DMS79 (cell line): ENCODE measurements at regions not wholly inside any gene's neighbourhood (a gene's known extent, or its start where the extent isn't known, plus 50 kb on each side); places are given as distances from the start of the nearest gene placed in this dataset.
"Not testable (repeated sequence)": the region's sequence is repeated elsewhere in the genome, so short reads cannot be mapped to it uniquely, and the experiment has no call there.

Source experiments
- DNase-seq: peaks from one replicate; lab custom pipeline; 2025; lab: John Stamatoyannopoulos, UW

DNA sequence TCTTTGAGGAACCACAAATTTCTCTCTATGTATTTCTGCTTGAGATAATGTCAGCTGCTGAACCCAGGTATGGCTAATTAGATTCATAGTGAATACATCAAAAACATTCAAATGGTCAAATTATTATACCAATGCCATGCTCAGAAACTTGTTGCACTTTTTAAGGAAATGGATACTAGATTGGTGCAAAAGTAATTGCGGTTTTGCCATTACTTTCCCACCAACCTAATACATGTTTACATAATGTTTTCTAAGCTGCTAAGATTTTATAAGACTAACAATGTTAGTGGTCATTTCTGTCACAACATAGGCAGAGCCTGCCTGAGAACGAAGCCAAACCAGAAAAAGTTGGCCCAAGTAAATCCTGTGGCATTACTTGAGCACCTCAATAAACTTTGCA is 568.2 kb upstream of the LRATD1 start:
- no peak for DNase-seq

- no peak for DNase-seq
Observed at GRCh38 chr2:14072338-14072737, 560.2 kb upstream of the LRATD1 start.

GRCh38 chr2:14074691-14075090 is 557.8 kb upstream of the LRATD1 start:
- no peak for DNase-seq

DNA sequence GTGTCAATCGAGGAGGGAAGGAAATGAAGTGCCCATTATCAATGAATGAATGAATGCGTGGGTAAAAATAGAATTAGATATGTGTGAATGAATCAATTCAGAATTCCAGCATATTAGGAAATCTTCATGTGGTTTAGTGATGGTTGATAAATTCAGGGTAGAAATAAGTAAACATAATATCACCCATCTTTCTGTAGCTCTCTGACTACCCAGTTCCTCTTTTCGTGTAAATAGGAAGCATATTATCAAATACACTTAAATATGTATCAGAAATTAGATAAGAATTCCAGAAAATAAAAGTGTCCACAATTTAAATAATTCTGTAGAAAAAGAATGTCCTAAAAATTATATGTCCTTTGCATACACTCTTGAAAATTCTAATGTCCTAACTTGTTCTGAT is 552.9 kb upstream of the LRATD1 start:
- DNase-seq = no peak

- no peak for DNase-seq
Observed at GRCh38 chr2:14081521-14081920, 551.0 kb upstream of the LRATD1 start.

GRCh38 chr2:14082640-14083039 is 549.9 kb upstream of the LRATD1 start:
- no peak for DNase-seq

DNA sequence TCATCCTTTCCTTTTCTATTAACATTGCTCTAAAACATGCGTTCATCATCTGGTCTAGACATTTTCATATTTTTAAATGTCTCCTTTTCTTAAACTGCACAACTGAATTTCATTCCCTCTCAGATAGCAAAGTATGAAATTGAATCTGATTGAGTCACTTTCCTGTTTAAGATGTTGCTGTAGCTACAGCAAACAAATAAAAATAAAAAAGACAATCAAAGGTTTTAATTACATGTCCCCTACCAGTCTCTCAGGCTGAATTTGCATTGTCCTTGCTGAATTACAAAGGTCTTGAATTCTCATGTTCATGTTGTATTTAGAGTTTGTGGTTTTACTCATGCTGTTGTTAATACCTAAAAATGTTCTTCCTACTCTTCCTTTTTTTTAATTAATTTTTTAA is 537.9 kb upstream of the LRATD1 start:
- DNase-seq = no peak

GRCh38 chr2:14099101-14099500 is 533.4 kb upstream of the LRATD1 start:
- DNase-seq = not testable (repeated sequence)

DNA sequence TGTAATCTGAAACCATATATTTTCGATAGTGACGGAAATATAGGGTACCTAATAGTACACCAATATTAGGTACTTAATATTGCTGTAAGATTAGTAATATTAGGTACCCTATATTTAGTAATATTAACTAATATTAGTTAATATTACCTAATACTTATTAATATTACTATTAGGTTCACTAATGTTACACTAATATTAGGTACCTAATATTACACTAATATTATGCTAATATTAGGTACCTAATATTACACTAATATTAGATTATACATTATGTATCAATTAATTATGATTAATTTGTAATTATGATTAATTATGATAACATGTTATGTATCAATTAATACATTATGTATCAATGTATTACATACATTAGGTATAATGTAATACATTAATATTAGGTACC is 518.2 kb upstream of the LRATD1 start:
- no peak for DNase-seq

GRCh38 chr2:14120376-14120775 is 512.1 kb upstream of the LRATD1 start:
- no peak for DNase-seq

GRCh38 chr2:14123436-14124103 is 508.9 kb upstream of the LRATD1 start:
- no peak for DNase-seq

GRCh38 chr2:14125624-14126293 is 506.8 kb upstream of the LRATD1 start:
- no peak for DNase-seq

GRCh38 chr2:14126846-14127245 is 505.7 kb upstream of the LRATD1 start:
- DNase-seq = no peak

DNA sequence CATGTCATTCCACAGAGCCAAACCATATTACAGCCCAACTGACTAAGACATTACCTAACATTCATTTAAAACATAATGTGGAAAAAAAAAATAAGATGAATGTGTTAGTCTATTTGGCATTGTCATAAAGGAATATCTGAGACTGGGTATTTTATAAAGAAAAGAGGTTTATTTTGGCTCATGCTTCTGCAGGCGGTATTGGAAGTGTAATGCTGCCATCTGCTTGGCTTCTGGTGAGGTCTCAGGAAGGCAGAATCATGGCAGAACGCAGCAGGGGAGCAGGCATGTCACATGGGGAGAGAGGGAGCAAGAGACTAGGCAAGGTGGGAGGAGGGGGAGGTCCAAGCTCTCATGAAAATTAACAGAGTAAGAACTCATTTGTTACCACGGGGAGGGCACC is 504.8 kb upstream of the LRATD1 start:
- no peak for DNase-seq

DNA sequence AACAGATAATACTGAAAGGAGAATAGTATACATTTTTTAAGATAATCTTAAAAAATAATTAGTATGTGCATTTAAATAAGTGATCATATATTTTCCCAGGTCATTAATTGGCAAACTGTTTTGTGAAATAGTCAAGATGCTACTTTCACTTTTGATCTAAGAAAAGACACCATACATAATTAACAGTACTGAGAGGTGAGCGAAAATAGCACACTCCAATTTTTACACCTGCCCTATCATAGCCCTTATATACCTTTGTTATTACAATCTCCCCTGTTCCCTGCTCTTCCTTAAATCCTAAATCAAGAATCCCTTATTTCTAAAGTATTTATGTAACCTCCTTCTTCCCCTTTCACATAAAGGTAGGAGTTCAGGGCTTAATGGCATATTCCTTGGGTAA is 500.1 kb upstream of the LRATD1 start:
- DNase-seq = no peak

GRCh38 chr2:14134771-14135170 is 497.7 kb upstream of the LRATD1 start:
- no peak for DNase-seq

GRCh38 chr2:14136030-14136429 is 496.5 kb upstream of the LRATD1 start:
- DNase-seq = no peak

- DNase-seq = no peak
Observed at GRCh38 chr2:14137643-14138042, 494.9 kb upstream of the LRATD1 start.

- no peak for DNase-seq
Observed at GRCh38 chr2:14140009-14140550, 492.4 kb upstream of the LRATD1 start.

- no peak for DNase-seq
Observed at GRCh38 chr2:14143435-14143834, 489.1 kb upstream of the LRATD1 start.

GRCh38 chr2:14148216-14148615 is 484.3 kb upstream of the LRATD1 start:
- DNase-seq = no peak

DNA sequence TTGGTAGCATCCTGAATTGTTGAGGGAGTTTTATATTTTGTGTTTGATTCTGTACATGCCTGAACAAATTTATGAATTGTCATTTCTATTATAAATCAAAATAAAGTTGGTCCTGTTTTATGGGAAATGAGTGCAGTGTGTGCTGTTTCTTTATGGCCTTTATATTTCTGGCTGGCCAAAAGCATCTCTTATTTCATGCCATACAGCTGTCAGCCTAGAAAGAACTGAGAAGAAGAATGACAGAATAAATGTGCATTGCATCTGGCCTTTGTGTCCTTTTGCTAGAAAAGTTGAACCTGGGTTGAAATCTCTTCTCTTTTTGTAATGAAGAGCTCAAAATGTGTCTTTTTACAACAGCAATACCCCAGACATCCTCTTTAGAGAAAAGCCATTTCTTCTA is 474.7 kb upstream of the LRATD1 start:
- no peak for DNase-seq

DNA sequence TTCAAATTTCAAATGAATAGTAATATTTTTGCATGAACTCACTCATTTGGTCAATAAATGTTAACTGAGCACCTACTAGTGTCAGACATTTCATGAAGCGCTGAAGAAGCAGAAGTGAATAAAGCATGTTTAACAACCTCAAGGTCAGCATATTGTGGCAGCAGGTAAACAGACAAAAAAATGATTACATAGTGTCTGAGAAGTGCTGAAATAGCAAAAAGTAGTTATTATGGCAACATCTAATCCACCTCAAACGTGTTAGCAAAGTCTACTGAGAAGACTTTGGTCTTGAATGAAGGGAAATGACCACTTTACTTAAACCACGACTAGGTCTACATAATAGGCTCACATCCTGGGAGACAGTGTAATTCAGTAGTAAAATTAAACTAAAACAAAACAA is 452.2 kb upstream of the LRATD1 start:
- DNase-seq = no peak
